ENCODE measurements at regions not wholly inside any gene's neighbourhood (a gene's known extent, or its start where the extent isn't known, plus 50 kb on each side); places are given as distances from the start of the nearest gene placed in this dataset.

DNA sequence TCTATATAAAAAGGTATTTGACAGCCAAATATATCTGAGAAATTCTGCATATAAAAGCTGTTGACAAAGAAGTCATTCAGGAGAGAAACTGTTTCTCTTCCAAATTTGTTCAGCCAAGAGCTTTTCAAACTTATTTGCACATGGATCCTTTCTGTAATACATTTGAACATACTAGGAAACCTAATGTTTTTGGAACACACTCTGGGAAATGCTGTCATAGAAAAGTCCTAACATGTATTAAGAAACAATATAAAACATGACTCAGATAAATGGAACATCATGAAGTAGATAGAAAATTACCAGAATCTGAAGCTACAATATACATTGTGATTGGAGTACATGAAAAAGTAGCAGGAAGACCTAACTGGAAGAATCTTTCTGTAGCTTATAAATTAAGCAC, 781.5 kb upstream of the EPHA5 start:
- TF ChIP-seq, protein P1, sequence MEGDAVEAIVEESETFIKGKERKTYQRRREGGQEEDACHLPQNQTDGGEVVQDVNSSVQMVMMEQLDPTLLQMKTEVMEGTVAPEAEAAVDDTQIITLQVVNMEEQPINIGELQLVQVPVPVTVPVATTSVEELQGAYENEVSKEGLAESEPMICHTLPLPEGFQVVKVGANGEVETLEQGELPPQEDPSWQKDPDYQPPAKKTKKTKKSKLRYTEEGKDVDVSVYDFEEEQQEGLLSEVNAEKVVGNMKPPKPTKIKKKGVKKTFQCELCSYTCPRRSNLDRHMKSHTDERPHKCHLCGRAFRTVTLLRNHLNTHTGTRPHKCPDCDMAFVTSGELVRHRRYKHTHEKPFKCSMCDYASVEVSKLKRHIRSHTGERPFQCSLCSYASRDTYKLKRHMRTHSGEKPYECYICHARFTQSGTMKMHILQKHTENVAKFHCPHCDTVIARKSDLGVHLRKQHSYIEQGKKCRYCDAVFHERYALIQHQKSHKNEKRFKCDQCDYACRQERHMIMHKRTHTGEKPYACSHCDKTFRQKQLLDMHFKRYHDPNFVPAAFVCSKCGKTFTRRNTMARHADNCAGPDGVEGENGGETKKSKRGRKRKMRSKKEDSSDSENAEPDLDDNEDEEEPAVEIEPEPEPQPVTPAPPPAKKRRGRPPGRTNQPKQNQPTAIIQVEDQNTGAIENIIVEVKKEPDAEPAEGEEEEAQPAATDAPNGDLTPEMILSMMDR (IDR thresholded peaks at IDR 0.05) = no peak
- TF ChIP-seq POLR2A (IDR thresholded peaks at IDR 0.05) = no peak
- no peak for TF ChIP-seq EP300 (IDR thresholded peaks at IDR 0.05)
- no peak for DNase-seq
- intact Hi-C loops (cut with DNase I) = no loop called here

DNA sequence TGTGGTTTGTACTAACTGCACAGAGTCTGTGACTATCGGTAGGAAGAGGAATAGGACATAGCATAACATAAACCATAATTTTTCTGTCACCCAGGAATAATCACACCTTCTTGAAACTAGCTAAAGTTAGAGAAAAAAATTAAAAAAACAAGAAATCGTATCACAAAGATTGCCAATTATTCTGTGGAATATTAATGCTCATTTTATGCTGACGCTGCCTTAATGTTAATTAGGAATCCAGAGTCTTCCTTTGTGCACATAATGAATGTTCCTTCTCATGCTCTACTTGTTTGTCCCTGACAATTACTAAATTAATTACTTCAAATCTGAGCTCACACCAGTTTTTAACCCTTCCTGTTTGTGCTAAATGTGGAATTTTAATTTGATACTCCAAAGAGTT, 772.7 kb upstream of the EPHA5 start:
- Histone ChIP-seq H3K27ac (no peak overlapping the region), H3K4me3 (no peak overlapping the region), H3K36me3 (no peaks in the 10 kb centered on the region), H3K9me3 (no peaks in the 10 kb centered on the region), H3K27me3 (no peaks in the 10 kb centered on the region), H3K4me1 (ENCODE audit: insufficient read depth) (no peaks in the 10 kb centered on the region)
- no peak for DNase-seq
- 75 to 89% (median 81%) methylated on average over 3 of the region's 3 CpGs for WGBS, 3 donors
- intact Hi-C loops (cut with DNase I) = no loop called here
- TF ChIP-seq POLR2A (IDR thresholded peaks at IDR 0.05) = no peak
- TF ChIP-seq, protein P1 (IDR thresholded peaks at IDR 0.05) = no peak
- TF ChIP-seq EP300 (IDR thresholded peaks at IDR 0.05) = no peak

More for the DNA sequence above, 781.5 kb upstream of the EPHA5 start:
- Histone ChIP-seq H3K27ac (no peak overlapping the region), H3K9me3 (no peaks in the 10 kb centered on the region), H3K27me3 (no peaks in the 10 kb centered on the region), H3K4me1 (ENCODE audit: insufficient read depth) (no peaks in the 10 kb centered on the region), H3K4me3 (no peak overlapping the region), H3K36me3 (no peaks in the 10 kb centered on the region)

DNA sequence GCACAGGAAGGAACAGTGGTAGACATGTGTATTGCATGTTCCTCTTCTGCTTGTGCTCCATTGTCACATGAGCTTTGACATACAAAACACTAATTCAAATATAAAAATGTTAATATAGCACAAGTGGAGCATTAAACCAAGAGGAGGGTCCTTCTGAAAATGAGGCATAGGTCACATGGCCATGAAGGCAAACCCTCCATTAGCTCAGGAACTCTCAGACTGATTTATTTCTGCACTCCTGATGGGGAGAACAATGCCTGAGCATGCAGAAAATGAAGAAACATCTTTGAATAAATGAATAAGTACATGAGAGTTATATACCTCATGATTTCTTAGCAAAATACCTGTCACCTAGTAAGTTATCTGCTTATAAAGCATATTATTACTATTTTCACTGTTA, 769.2 kb upstream of the EPHA5 start:
- Histone ChIP-seq H3K9me3 (no peaks in the 10 kb centered on the region), H3K36me3 (no peaks in the 10 kb centered on the region), H3K27me3 (no peaks in the 10 kb centered on the region), H3K4me3 (no peak overlapping the region), H3K4me1 (ENCODE audit: insufficient read depth) (no peaks in the 10 kb centered on the region), H3K27ac (no peak overlapping the region)
- intact Hi-C loops (cut with DNase I) = no loop called here
- TF ChIP-seq EP300 (IDR thresholded peaks at IDR 0.05) (no peak), POLR2A (IDR thresholded peaks at IDR 0.05) (no peak)
- TF ChIP-seq, protein P1 (IDR thresholded peaks at IDR 0.05) = no peak
- DNase-seq = no peak

DNA sequence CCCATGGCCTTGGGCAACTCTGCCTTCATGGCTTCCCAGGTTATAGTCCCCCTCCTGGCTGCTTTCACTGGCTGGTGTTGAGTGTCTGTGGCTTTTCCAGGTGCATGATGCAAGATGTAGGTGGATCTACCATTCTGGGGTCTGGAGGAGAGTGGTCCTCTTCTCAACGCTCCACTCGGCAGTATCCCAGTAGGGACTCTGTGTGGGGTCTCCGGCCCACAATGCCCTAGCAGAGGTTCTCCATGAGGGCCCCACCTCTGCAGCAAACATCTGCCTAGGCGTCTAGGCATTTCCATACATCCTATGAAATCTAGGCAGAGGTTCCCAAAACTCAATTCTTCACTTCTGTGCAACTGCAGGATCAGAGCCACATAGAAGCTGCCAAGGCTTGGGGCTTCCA, 763.4 kb upstream of the EPHA5 start:
- intact Hi-C loops (cut with DNase I) = no loop called here
- Histone ChIP-seq H3K4me1 (ENCODE audit: insufficient read depth) (no peaks in the 10 kb centered on the region), H3K27ac (no peak overlapping the region), H3K36me3 (no peaks in the 10 kb centered on the region), H3K9me3 (no peaks in the 10 kb centered on the region), H3K4me3 (no peak overlapping the region), H3K27me3 (no peaks in the 10 kb centered on the region)
- TF ChIP-seq, protein P1 (IDR thresholded peaks at IDR 0.05) = no peak
- no peak for TF ChIP-seq POLR2A (IDR thresholded peaks at IDR 0.05)
- no peak for TF ChIP-seq EP300 (IDR thresholded peaks at IDR 0.05)
- 82 to 89% (median 85%) methylated on average over 4 of the region's 4 CpGs for WGBS, 3 donors
- DNase-seq = no peak

DNA sequence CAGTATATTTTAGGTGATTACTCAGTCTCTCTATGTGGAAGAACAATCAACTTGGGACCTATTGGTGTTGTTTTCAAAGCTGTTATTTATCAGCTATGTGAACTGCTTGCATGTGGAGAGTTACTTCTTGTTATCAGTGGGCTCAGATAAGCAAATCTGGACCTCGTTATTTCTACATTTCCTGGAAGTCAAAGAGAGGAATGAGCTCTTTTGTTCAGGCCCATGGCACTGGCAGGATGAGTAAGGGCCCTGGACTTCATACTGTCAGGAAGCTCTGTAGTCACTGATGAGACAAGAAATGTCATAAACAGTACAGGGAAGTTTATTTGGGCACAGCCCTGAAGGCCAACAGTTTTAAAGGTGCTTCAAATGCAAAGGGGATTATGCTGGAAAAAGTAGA, 760.6 kb upstream of the EPHA5 start:
- H3K4me1 ChIP-seq (ENCODE audit: insufficient read depth) = no peaks in the 10 kb centered on the region
- no peak for TF ChIP-seq POLR2A (IDR thresholded peaks at IDR 0.05)
- TF ChIP-seq, protein P1 (IDR thresholded peaks at IDR 0.05) = no peak
- TF ChIP-seq EP300 (IDR thresholded peaks at IDR 0.05) = no peak
- 0 to 8% (median 0%) methylated on average over 1 of the region's 1 CpG for WGBS, 3 donors

More for the DNA sequence above, 760.6 kb upstream of the EPHA5 start:
- Histone ChIP-seq H3K4me3 (no peak overlapping the region), H3K36me3 (no peaks in the 10 kb centered on the region), H3K27ac (no peak overlapping the region), H3K9me3 (no peaks in the 10 kb centered on the region), H3K27me3 (no peaks in the 10 kb centered on the region)
- DNase-seq = no peak
- intact Hi-C loops (cut with DNase I) = no loop called here

Measured in ovary (tissue), 7 donors.